ENCODE measurements at regions not wholly inside any gene's neighbourhood (a gene's known extent, or its start where the extent isn't known, plus 50 kb on each side); places are given as distances from the start of the nearest gene placed in this dataset.
"Not testable (repeated sequence)": the region's sequence is repeated elsewhere in the genome, so short reads cannot be mapped to it uniquely, and the experiment has no call there.

- not testable (repeated sequence) for TF ChIP-seq CTCF (IDR thresholded peaks at IDR 0.05; ENCODE audit: insufficient read depth, low read depth, low read length); EZH2 (IDR thresholded peaks at IDR 0.05; ENCODE audit: insufficient read depth, low read length)
Measured at GRCh38 chr11:33986597-33987501, 64.7 kb upstream of the CAPRIN1 start.

Measured in astrocyte (in vitro differentiated cells and primary cell).